ENCODE measurements at regions not wholly inside any gene's neighbourhood (a gene's known extent, or its start where the extent isn't known, plus 50 kb on each side); places are given as distances from the start of the nearest gene placed in this dataset.
"Not testable (repeated sequence)": the region's sequence is repeated elsewhere in the genome, so short reads cannot be mapped to it uniquely, and the experiment has no call there.

GRCh38 chr20:40274912-40275533 lies 414.0 kb downstream of the MAFB start:
- DNase-seq = no peak
- Mint-ChIP-seq H3K4me1 (ENCODE audit: low read depth) (no peaks in the 10 kb centered on the region), H3K9me3 (peaks cover 83% of the 10 kb centered on the region), H3K4me3 (no peak overlapping the region), H3K36me3 (ENCODE audit: low read depth) (no peaks in the 10 kb centered on the region), H3K27me3 (ENCODE audit: insufficient read depth) (0 out of 2 replicates have a peak, but pooled peaks cover 2% of the 10 kb centered on the region), H3K27ac (no peak overlapping the region)
- no peak for TF ChIP-seq CTCF (IDR thresholded peaks at IDR 0.05)

- not testable (repeated sequence) for H3K36me3 Mint-ChIP-seq (ENCODE audit: low read depth); H3K27me3 Mint-ChIP-seq (ENCODE audit: insufficient read depth); H3K27ac Mint-ChIP-seq; H3K4me3 Mint-ChIP-seq; DNase-seq; H3K4me1 Mint-ChIP-seq (ENCODE audit: low read depth)
- peaks cover 74% of the 10 kb centered on the region for H3K9me3 Mint-ChIP-seq
These were observed 419.8 kb downstream of the MAFB start for GRCh38 chr20:40269274-40269673.

- Mint-ChIP-seq H3K36me3 (ENCODE audit: low read depth) (no peaks in the 10 kb centered on the region), H3K4me3 (no peak overlapping the region), H3K27ac (no peak overlapping the region), H3K9me3 (peaks cover 69% of the 10 kb centered on the region), H3K4me1 (ENCODE audit: low read depth) (no peaks in the 10 kb centered on the region), H3K27me3 (ENCODE audit: insufficient read depth) (0 out of 2 replicates have a peak, but pooled peaks cover 2% of the 10 kb centered on the region)
- no peak for TF ChIP-seq CTCF (IDR thresholded peaks at IDR 0.05)
- no peak for DNase-seq
These were observed 420.5 kb downstream of the MAFB start for GRCh38 chr20:40268321-40269075.

- Mint-ChIP-seq H3K27ac (no peak overlapping the region), H3K27me3 (ENCODE audit: insufficient read depth) (no peaks in the 10 kb centered on the region), H3K4me3 (no peak overlapping the region), H3K9me3 (peaks cover 67% of the 10 kb centered on the region), H3K36me3 (ENCODE audit: low read depth) (no peaks in the 10 kb centered on the region), H3K4me1 (ENCODE audit: low read depth) (no peaks in the 10 kb centered on the region)
- no peak for DNase-seq
- no peak; the same call in 1 of the 2 replicates for TF ChIP-seq CTCF (IDR thresholded peaks at IDR 0.05)
These were observed 423.1 kb downstream of the MAFB start for GRCh38 chr20:40265825-40266533.

GRCh38 chr20:40262219-40262618 lies 426.8 kb downstream of the MAFB start:
- no peak overlapping the region for H3K4me3 Mint-ChIP-seq
- no peak overlapping the region for H3K27ac Mint-ChIP-seq
- no peak for TF ChIP-seq CTCF (IDR thresholded peaks at IDR 0.05)

GRCh38 chr20:40258931-40259330 lies 430.1 kb downstream of the MAFB start:
- Mint-ChIP-seq H3K27me3 (ENCODE audit: insufficient read depth) (no peaks in the 10 kb centered on the region), H3K4me3 (no peak overlapping the region)
- DNase-seq = no peak

More at GRCh38 chr20:40262219-40262618, 426.8 kb downstream of the MAFB start:
- no peaks in the 10 kb centered on the region for H3K4me1 Mint-ChIP-seq (ENCODE audit: low read depth)
- no peaks in the 10 kb centered on the region for H3K36me3 Mint-ChIP-seq (ENCODE audit: low read depth)
- no peak for DNase-seq
- H3K9me3 Mint-ChIP-seq = peaks cover 46% of the 10 kb centered on the region
- H3K27me3 Mint-ChIP-seq (ENCODE audit: insufficient read depth) = no peaks in the 10 kb centered on the region

More at GRCh38 chr20:40258931-40259330, 430.1 kb downstream of the MAFB start:
- no peak for TF ChIP-seq CTCF (IDR thresholded peaks at IDR 0.05)
- Mint-ChIP-seq H3K9me3 (peaks cover 39% of the 10 kb centered on the region), H3K36me3 (ENCODE audit: low read depth) (no peaks in the 10 kb centered on the region), H3K27ac (no peak overlapping the region), H3K4me1 (ENCODE audit: low read depth) (no peaks in the 10 kb centered on the region)
